HL-60 (cell line): ENCODE measurements at regions not wholly inside any gene's neighbourhood (a gene's known extent, or its start where the extent isn't known, plus 50 kb on each side); places are given as distances from the start of the nearest gene placed in this dataset.

Experiments
- TF ChIP-seq, protein P1 (sequence below): IDR thresholded peaks from one replicate; pipeline ENCODE4 v1.5.1; 2011; ENCODE audit warnings: low read length, control low read depth, inconsistent platforms; ENCODE audit not compliant: insufficient read depth
- TF ChIP-seq, protein P2 (sequence below): IDR thresholded peaks from 2 replicates; pipeline ENCODE4 v1.6.1; 2012; ENCODE audit warnings: low read depth; ENCODE audit not compliant: insufficient replicate concordance

DNA sequence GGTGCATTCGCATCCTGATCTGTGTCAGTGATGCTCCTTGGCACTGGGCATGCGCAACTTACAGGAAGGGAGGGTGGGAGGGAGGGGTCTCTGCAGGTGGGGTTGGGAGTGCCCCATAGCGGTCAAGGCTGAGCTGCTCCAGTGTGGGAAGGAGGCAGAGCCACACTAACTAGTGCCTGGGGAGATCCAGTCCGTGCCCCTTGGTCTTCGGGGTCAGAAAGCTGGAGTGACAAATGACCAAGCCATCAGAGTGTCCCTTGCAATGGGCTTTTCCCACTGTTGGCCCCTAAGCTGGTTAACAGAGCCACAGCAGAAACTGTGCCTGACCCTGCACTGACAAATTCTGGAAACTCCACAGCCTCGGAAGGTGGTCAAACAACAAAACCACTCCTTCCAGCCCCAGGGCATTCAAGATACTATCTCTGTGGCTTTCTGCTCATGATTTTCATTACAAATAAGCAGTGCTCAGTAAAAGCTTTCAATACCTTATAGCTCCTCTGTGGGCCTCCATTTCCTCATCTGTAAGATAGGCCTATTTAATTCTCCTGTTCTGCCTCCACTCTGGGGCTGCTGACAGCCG, 138.1 kb upstream of the UNC5B start:
- TF ChIP-seq, protein P1, sequence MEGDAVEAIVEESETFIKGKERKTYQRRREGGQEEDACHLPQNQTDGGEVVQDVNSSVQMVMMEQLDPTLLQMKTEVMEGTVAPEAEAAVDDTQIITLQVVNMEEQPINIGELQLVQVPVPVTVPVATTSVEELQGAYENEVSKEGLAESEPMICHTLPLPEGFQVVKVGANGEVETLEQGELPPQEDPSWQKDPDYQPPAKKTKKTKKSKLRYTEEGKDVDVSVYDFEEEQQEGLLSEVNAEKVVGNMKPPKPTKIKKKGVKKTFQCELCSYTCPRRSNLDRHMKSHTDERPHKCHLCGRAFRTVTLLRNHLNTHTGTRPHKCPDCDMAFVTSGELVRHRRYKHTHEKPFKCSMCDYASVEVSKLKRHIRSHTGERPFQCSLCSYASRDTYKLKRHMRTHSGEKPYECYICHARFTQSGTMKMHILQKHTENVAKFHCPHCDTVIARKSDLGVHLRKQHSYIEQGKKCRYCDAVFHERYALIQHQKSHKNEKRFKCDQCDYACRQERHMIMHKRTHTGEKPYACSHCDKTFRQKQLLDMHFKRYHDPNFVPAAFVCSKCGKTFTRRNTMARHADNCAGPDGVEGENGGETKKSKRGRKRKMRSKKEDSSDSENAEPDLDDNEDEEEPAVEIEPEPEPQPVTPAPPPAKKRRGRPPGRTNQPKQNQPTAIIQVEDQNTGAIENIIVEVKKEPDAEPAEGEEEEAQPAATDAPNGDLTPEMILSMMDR, result no peak
- TF ChIP-seq, protein P2, sequence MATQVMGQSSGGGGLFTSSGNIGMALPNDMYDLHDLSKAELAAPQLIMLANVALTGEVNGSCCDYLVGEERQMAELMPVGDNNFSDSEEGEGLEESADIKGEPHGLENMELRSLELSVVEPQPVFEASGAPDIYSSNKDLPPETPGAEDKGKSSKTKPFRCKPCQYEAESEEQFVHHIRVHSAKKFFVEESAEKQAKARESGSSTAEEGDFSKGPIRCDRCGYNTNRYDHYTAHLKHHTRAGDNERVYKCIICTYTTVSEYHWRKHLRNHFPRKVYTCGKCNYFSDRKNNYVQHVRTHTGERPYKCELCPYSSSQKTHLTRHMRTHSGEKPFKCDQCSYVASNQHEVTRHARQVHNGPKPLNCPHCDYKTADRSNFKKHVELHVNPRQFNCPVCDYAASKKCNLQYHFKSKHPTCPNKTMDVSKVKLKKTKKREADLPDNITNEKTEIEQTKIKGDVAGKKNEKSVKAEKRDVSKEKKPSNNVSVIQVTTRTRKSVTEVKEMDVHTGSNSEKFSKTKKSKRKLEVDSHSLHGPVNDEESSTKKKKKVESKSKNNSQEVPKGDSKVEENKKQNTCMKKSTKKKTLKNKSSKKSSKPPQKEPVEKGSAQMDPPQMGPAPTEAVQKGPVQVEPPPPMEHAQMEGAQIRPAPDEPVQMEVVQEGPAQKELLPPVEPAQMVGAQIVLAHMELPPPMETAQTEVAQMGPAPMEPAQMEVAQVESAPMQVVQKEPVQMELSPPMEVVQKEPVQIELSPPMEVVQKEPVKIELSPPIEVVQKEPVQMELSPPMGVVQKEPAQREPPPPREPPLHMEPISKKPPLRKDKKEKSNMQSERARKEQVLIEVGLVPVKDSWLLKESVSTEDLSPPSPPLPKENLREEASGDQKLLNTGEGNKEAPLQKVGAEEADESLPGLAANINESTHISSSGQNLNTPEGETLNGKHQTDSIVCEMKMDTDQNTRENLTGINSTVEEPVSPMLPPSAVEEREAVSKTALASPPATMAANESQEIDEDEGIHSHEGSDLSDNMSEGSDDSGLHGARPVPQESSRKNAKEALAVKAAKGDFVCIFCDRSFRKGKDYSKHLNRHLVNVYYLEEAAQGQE, result no peak
